ENCODE measurements at regions not wholly inside any gene's neighbourhood (a gene's known extent, or its start where the extent isn't known, plus 50 kb on each side); places are given as distances from the start of the nearest gene placed in this dataset.

GRCh38 chr9:17846948-17847655, 268.2 kb downstream of the SH3GL2 start:
- Mint-ChIP-seq H3K27me3 (ENCODE audit: low read depth) (no peaks in the 10 kb centered on the region), H3K9me3 (peaks cover 12% of the 10 kb centered on the region), H3K4me3 (no peak overlapping the region), H3K4me1 (ENCODE audit: low read depth) (no peaks in the 10 kb centered on the region), H3K36me3 (ENCODE audit: insufficient read depth) (no peaks in the 10 kb centered on the region)
- DNase-seq (no peak), ATAC-seq (no peak)

GRCh38 chr9:17847908-17848307, 269.0 kb downstream of the SH3GL2 start:
- no peaks in the 10 kb centered on the region for H3K4me1 Mint-ChIP-seq (ENCODE audit: low read depth)
- ATAC-seq (no peak), DNase-seq (no peak)
- H3K36me3 Mint-ChIP-seq (ENCODE audit: insufficient read depth) = no peaks in the 10 kb centered on the region
- no peaks in the 10 kb centered on the region for H3K27me3 Mint-ChIP-seq (ENCODE audit: low read depth)
- no peak overlapping the region for H3K4me3 Mint-ChIP-seq
- H3K9me3 Mint-ChIP-seq = peaks cover 12% of the 10 kb centered on the region

GRCh38 chr9:17852108-17852507, 273.2 kb downstream of the SH3GL2 start:
- H3K4me3 Mint-ChIP-seq = no peak overlapping the region
- no peaks in the 10 kb centered on the region for H3K36me3 Mint-ChIP-seq (ENCODE audit: insufficient read depth)
- no peak for DNase-seq
- no peak for ATAC-seq
- peaks cover 3% of the 10 kb centered on the region for H3K9me3 Mint-ChIP-seq
- no peaks in the 10 kb centered on the region for H3K4me1 Mint-ChIP-seq (ENCODE audit: low read depth)
- H3K27me3 Mint-ChIP-seq (ENCODE audit: low read depth) = no peaks in the 10 kb centered on the region

GRCh38 chr9:17854487-17854886, 275.6 kb downstream of the SH3GL2 start:
- Mint-ChIP-seq H3K9me3 (no peaks in the 10 kb centered on the region), H3K27me3 (ENCODE audit: low read depth) (no peaks in the 10 kb centered on the region), H3K4me1 (ENCODE audit: low read depth) (no peaks in the 10 kb centered on the region), H3K36me3 (ENCODE audit: insufficient read depth) (no peaks in the 10 kb centered on the region), H3K4me3 (no peak overlapping the region)
- no peak for DNase-seq
- ATAC-seq = no peak

- H3K9me3 Mint-ChIP-seq = no peaks in the 10 kb centered on the region
Measured at GRCh38 chr9:17856995-17857394, 278.1 kb downstream of the SH3GL2 start.

GRCh38 chr9:17859228-17859627, 280.4 kb downstream of the SH3GL2 start:
- no peak for ATAC-seq
- H3K9me3 Mint-ChIP-seq = no peaks in the 10 kb centered on the region
- H3K4me1 Mint-ChIP-seq (ENCODE audit: low read depth) = no peaks in the 10 kb centered on the region
- no peak overlapping the region for H3K4me3 Mint-ChIP-seq
- no peaks in the 10 kb centered on the region for H3K27me3 Mint-ChIP-seq (ENCODE audit: low read depth)
- no peak for DNase-seq
- H3K36me3 Mint-ChIP-seq (ENCODE audit: insufficient read depth) = no peaks in the 10 kb centered on the region

More at GRCh38 chr9:17856995-17857394, 278.1 kb downstream of the SH3GL2 start:
- no peaks in the 10 kb centered on the region for H3K27me3 Mint-ChIP-seq (ENCODE audit: low read depth)
- H3K4me3 Mint-ChIP-seq = no peak overlapping the region
- H3K36me3 Mint-ChIP-seq (ENCODE audit: insufficient read depth) = no peaks in the 10 kb centered on the region
- DNase-seq (no peak), ATAC-seq (no peak)
- H3K4me1 Mint-ChIP-seq (ENCODE audit: low read depth) = no peaks in the 10 kb centered on the region

GRCh38 chr9:17859987-17860386, 281.1 kb downstream of the SH3GL2 start:
- Mint-ChIP-seq H3K27me3 (ENCODE audit: low read depth) (no peaks in the 10 kb centered on the region), H3K4me3 (no peak overlapping the region), H3K4me1 (ENCODE audit: low read depth) (no peaks in the 10 kb centered on the region), H3K9me3 (no peaks in the 10 kb centered on the region), H3K36me3 (ENCODE audit: insufficient read depth) (no peaks in the 10 kb centered on the region)
- DNase-seq (no peak), ATAC-seq (no peak)

GRCh38 chr9:17862101-17862500, 283.2 kb downstream of the SH3GL2 start:
- Mint-ChIP-seq H3K27me3 (ENCODE audit: low read depth) (no peaks in the 10 kb centered on the region), H3K9me3 (no peaks in the 10 kb centered on the region), H3K36me3 (ENCODE audit: insufficient read depth) (no peaks in the 10 kb centered on the region), H3K4me1 (ENCODE audit: low read depth) (no peaks in the 10 kb centered on the region), H3K4me3 (no peak overlapping the region)
- ATAC-seq (no peak), DNase-seq (no peak)

GRCh38 chr9:17862629-17863028, 283.8 kb downstream of the SH3GL2 start:
- DNase-seq (no peak), ATAC-seq (no peak)
- no peaks in the 10 kb centered on the region for H3K4me1 Mint-ChIP-seq (ENCODE audit: low read depth)
- H3K27me3 Mint-ChIP-seq (ENCODE audit: low read depth) = no peaks in the 10 kb centered on the region
- no peaks in the 10 kb centered on the region for H3K9me3 Mint-ChIP-seq
- no peaks in the 10 kb centered on the region for H3K36me3 Mint-ChIP-seq (ENCODE audit: insufficient read depth)
- H3K4me3 Mint-ChIP-seq = no peak overlapping the region

- DNase-seq (no peak), ATAC-seq (no peak)
- Mint-ChIP-seq H3K36me3 (ENCODE audit: insufficient read depth) (no peaks in the 10 kb centered on the region), H3K4me1 (ENCODE audit: low read depth) (no peaks in the 10 kb centered on the region), H3K27me3 (ENCODE audit: low read depth) (no peaks in the 10 kb centered on the region), H3K9me3 (no peaks in the 10 kb centered on the region), H3K4me3 (no peak overlapping the region)
Measured at GRCh38 chr9:17863213-17863883, 284.5 kb downstream of the SH3GL2 start.

- Mint-ChIP-seq H3K4me3 (no peak overlapping the region), H3K9me3 (no peaks in the 10 kb centered on the region), H3K4me1 (ENCODE audit: low read depth) (no peaks in the 10 kb centered on the region), H3K36me3 (ENCODE audit: insufficient read depth) (no peaks in the 10 kb centered on the region), H3K27me3 (ENCODE audit: low read depth) (no peaks in the 10 kb centered on the region)
- ATAC-seq (no peak), DNase-seq (no peak)
Measured at GRCh38 chr9:17863924-17864323, 285.1 kb downstream of the SH3GL2 start.

- no peak for DNase-seq
- Mint-ChIP-seq H3K4me1 (ENCODE audit: low read depth) (no peaks in the 10 kb centered on the region), H3K9me3 (no peaks in the 10 kb centered on the region), H3K27me3 (ENCODE audit: low read depth) (no peaks in the 10 kb centered on the region), H3K36me3 (ENCODE audit: insufficient read depth) (no peaks in the 10 kb centered on the region), H3K4me3 (no peak overlapping the region)
- ATAC-seq = no peak
Measured at GRCh38 chr9:17864951-17865350, 286.1 kb downstream of the SH3GL2 start.

GRCh38 chr9:17865881-17866280, 287.0 kb downstream of the SH3GL2 start:
- H3K4me1 Mint-ChIP-seq (ENCODE audit: low read depth) = no peaks in the 10 kb centered on the region
- H3K9me3 Mint-ChIP-seq = no peaks in the 10 kb centered on the region
- DNase-seq = no peak
- ATAC-seq = no peak
- H3K4me3 Mint-ChIP-seq = no peak overlapping the region
- H3K36me3 Mint-ChIP-seq (ENCODE audit: insufficient read depth) = no peaks in the 10 kb centered on the region
- no peaks in the 10 kb centered on the region for H3K27me3 Mint-ChIP-seq (ENCODE audit: low read depth)

- Mint-ChIP-seq H3K36me3 (ENCODE audit: insufficient read depth) (no peaks in the 10 kb centered on the region), H3K27me3 (ENCODE audit: low read depth) (no peaks in the 10 kb centered on the region), H3K4me1 (ENCODE audit: low read depth) (no peaks in the 10 kb centered on the region), H3K4me3 (no peak overlapping the region), H3K9me3 (no peaks in the 10 kb centered on the region)
- DNase-seq = no peak
- no peak for ATAC-seq
Measured at GRCh38 chr9:17870722-17871121, 291.9 kb downstream of the SH3GL2 start.

- ATAC-seq = no peak
- Mint-ChIP-seq H3K4me3 (no peak overlapping the region), H3K9me3 (no peaks in the 10 kb centered on the region), H3K4me1 (ENCODE audit: low read depth) (no peaks in the 10 kb centered on the region), H3K36me3 (ENCODE audit: insufficient read depth) (no peaks in the 10 kb centered on the region), H3K27me3 (ENCODE audit: low read depth) (no peaks in the 10 kb centered on the region)
- no peak for DNase-seq
Measured at GRCh38 chr9:17871213-17871890, 292.5 kb downstream of the SH3GL2 start.

All from activated T-cell treated with anti-CD3 and anti-CD28 coated beads, Interleukin-2, amount 50 U/mL, for 4 hours (primary cell).